Transverse colon (tissue), 4 donors: ENCODE measurements at regions not wholly inside any gene's neighbourhood (a gene's known extent, or its start where the extent isn't known, plus 50 kb on each side); places are given as distances from the start of the nearest gene placed in this dataset.

Experiments
- EP300 ChIP-seq: sonication (generic); formaldehyde crosslinking; IDR thresholded peaks from one replicate; pipeline ENCODE4 v1.6.1; 2017; ENCODE audit warnings: antibody characterized with exemption, low read depth
- POLR2A ChIP-seq: fragments of 450-650 bp; IDR thresholded peaks from one replicate; pipeline ENCODE4 v1.6.1; 2016; ENCODE audit warnings: antibody characterized with exemption, mild to moderate bottlenecking, moderate library complexity
- POLR2AphosphoS5 ChIP-seq, 3 donors: sonication (generic); formaldehyde crosslinking; IDR thresholded peaks; one replicate each; pipeline ENCODE4 v1.6.1; 2016; ENCODE audit warnings: antibody characterized with exemption in 3 of 3
- TF ChIP-seq, protein P1 (sequence below), 5 experiments: fragments of 200-600 bp in 3 of 5; fragments of 450-650 bp in 2 of 5; sonication (generic) in 3 of 5; IDR thresholded peaks; 1 replicate in 2 of 5; 2 replicates in 3 of 5; pipeline ENCODE4 v1.5.1; 2016 to 2017; ENCODE audit warnings: antibody characterized with exemption in 5 of 5, inconsistent platforms in 3 of 5, mild to moderate bottlenecking in 2 of 5, moderate library complexity in 1 of 5

DNA sequence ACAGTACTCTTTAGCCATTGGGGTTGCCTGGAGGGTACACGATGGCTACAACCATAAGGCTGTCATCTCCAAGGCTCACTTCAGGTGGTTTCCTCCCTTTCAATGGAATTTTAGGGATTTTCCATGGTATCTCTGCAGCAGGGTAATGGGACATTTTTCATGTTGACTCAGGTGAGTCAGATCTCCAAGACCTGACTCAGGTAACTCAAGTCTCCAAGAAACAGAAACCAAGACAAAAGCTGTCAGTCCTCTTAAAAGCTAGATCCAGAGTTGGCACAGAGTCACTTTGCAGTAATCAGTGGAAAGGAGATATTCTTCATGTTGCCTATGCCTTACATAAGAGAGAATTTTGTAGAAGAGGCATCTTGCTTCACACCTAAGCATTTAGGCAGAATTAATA lies 375.8 kb upstream of the ARPP21 start:
- TF ChIP-seq EP300 (no peak), POLR2AphosphoS5 (IDR thresholded peaks at IDR 0.05) (no peak), POLR2A (no peak)
- TF ChIP-seq, protein P1, sequence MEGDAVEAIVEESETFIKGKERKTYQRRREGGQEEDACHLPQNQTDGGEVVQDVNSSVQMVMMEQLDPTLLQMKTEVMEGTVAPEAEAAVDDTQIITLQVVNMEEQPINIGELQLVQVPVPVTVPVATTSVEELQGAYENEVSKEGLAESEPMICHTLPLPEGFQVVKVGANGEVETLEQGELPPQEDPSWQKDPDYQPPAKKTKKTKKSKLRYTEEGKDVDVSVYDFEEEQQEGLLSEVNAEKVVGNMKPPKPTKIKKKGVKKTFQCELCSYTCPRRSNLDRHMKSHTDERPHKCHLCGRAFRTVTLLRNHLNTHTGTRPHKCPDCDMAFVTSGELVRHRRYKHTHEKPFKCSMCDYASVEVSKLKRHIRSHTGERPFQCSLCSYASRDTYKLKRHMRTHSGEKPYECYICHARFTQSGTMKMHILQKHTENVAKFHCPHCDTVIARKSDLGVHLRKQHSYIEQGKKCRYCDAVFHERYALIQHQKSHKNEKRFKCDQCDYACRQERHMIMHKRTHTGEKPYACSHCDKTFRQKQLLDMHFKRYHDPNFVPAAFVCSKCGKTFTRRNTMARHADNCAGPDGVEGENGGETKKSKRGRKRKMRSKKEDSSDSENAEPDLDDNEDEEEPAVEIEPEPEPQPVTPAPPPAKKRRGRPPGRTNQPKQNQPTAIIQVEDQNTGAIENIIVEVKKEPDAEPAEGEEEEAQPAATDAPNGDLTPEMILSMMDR (IDR thresholded peaks at IDR 0.05), result no peak
